BLaER1 (cell line): ENCODE measurements at regions not wholly inside any gene's neighbourhood (a gene's known extent, or its start where the extent isn't known, plus 50 kb on each side); places are given as distances from the start of the nearest gene placed in this dataset.

Experiments
- H3K27ac ChIP-seq: shearing (Covaris generic); formaldehyde crosslinking; 2 replicates; pipeline ENCODE4 v1.8.1; 2022
- H3K27me3 ChIP-seq: shearing (Covaris generic); formaldehyde crosslinking; 2 replicates; pipeline ENCODE4 v1.8.1; 2022
- H3K36me3 ChIP-seq: shearing (Covaris generic); formaldehyde crosslinking; 2 replicates; pipeline ENCODE4 v1.8.1; 2022
- H3K4me1 ChIP-seq: shearing (Covaris generic); formaldehyde crosslinking; 2 replicates; pipeline ENCODE4 v1.8.1; 2022
- H3K4me2 ChIP-seq: shearing (Covaris generic); formaldehyde crosslinking; 2 replicates; pipeline ENCODE4 v1.8.1; 2022
- H3K4me3 ChIP-seq: shearing (Covaris generic); formaldehyde crosslinking; 2 replicates; pipeline ENCODE4 v1.8.1; 2022
- H3K9ac ChIP-seq: shearing (Covaris generic); formaldehyde crosslinking; 2 replicates; pipeline ENCODE4 v1.8.1; 2022
- H3K9me3 ChIP-seq: shearing (Covaris generic); formaldehyde crosslinking; 2 replicates; pipeline ENCODE4 v1.8.1; 2022
- H4K20me1 ChIP-seq: shearing (Covaris generic); formaldehyde crosslinking; 2 replicates; pipeline ENCODE4 v1.8.1; 2022
- Cebpa-rat ChIP-seq: shearing (Covaris generic); IDR thresholded peaks from 2 replicates; pipeline ENCODE4 v1.8.1; 2022

GRCh38 chr15:69854521-69855181, 243.1 kb downstream of the TLE3 start:
- Histone ChIP-seq H3K9ac (no peak overlapping the region), H3K27ac (no peak overlapping the region), H3K4me1 (peaks cover 38% of the 10 kb centered on the region)

GRCh38 chr15:69855258-69856000, 242.3 kb downstream of the TLE3 start:
- Histone ChIP-seq H3K4me2 (peak overlapping the region; percentile 50), H3K27ac (no peak overlapping the region), H3K9ac (no peak overlapping the region), H4K20me1 (peaks cover 97% of the 10 kb centered on the region), H3K4me3 (no peak overlapping the region), H3K27me3 (peaks cover 99% of the 10 kb centered on the region), H3K4me1 (peaks cover 38% of the 10 kb centered on the region), H3K9me3 (no peaks in the 10 kb centered on the region), H3K36me3 (no peaks in the 10 kb centered on the region)
- TF ChIP-seq Cebpa-rat: no peak

More at GRCh38 chr15:69854521-69855181, 243.1 kb downstream of the TLE3 start:
- Histone ChIP-seq H3K4me2 (no peak overlapping the region), H3K36me3 (no peaks in the 10 kb centered on the region), H4K20me1 (peaks cover 96% of the 10 kb centered on the region), H3K9me3 (no peaks in the 10 kb centered on the region), H3K4me3 (no peak overlapping the region), H3K27me3 (peaks cover 99% of the 10 kb centered on the region)
- TF ChIP-seq Cebpa-rat: no peak

GRCh38 chr15:69857250-69857649, 240.5 kb downstream of the TLE3 start:
- no peak overlapping the region for H3K27ac ChIP-seq
- H3K4me2 ChIP-seq: peak overlapping the region; percentile 65
- H3K4me3 ChIP-seq: no peak overlapping the region
- H3K36me3 ChIP-seq: no peaks in the 10 kb centered on the region
- peaks cover 99% of the 10 kb centered on the region for H3K27me3 ChIP-seq
- no peak for TF ChIP-seq Cebpa-rat
- H3K9ac ChIP-seq: no peak overlapping the region
- peaks cover 97% of the 10 kb centered on the region for H4K20me1 ChIP-seq
- peaks cover 38% of the 10 kb centered on the region for H3K4me1 ChIP-seq
- no peaks in the 10 kb centered on the region for H3K9me3 ChIP-seq

- Histone ChIP-seq H4K20me1 (peaks cover 97% of the 10 kb centered on the region), H3K27me3 (peaks cover 99% of the 10 kb centered on the region), H3K9me3 (no peaks in the 10 kb centered on the region), H3K4me2 (peak overlapping the region; percentile 65), H3K9ac (no peak overlapping the region), H3K27ac (no peak overlapping the region), H3K4me1 (peaks cover 38% of the 10 kb centered on the region), H3K4me3 (no peak overlapping the region), H3K36me3 (no peaks in the 10 kb centered on the region)
- TF ChIP-seq Cebpa-rat: no peak
Observed at GRCh38 chr15:69857686-69858391, 239.9 kb downstream of the TLE3 start.

- H3K9ac ChIP-seq: no peak overlapping the region
- no peaks in the 10 kb centered on the region for H3K36me3 ChIP-seq
- H3K4me2 ChIP-seq: peak overlapping the region; percentile 65
- H4K20me1 ChIP-seq: peaks cover 97% of the 10 kb centered on the region
- peaks cover 99% of the 10 kb centered on the region for H3K27me3 ChIP-seq
- H3K4me3 ChIP-seq: no peak overlapping the region
- H3K27ac ChIP-seq: no peak overlapping the region
- peaks cover 38% of the 10 kb centered on the region for H3K4me1 ChIP-seq
- no peak for TF ChIP-seq Cebpa-rat
- no peaks in the 10 kb centered on the region for H3K9me3 ChIP-seq
Observed at GRCh38 chr15:69858456-69858855, 239.3 kb downstream of the TLE3 start.

- no peak for TF ChIP-seq Cebpa-rat
- Histone ChIP-seq H3K4me3 (no peak overlapping the region), H3K4me2 (no peak overlapping the region), H3K9me3 (no peaks in the 10 kb centered on the region), H3K36me3 (no peaks in the 10 kb centered on the region), H3K4me1 (peaks cover 36% of the 10 kb centered on the region), H3K27me3 (peaks cover 99% of the 10 kb centered on the region), H3K9ac (no peak overlapping the region), H3K27ac (no peak overlapping the region), H4K20me1 (peaks cover 92% of the 10 kb centered on the region)
Observed at GRCh38 chr15:69859866-69860265, 237.9 kb downstream of the TLE3 start.

GRCh38 chr15:69860321-69860720, 237.4 kb downstream of the TLE3 start:
- no peak overlapping the region for H3K4me2 ChIP-seq
- no peak overlapping the region for H3K4me3 ChIP-seq

GRCh38 chr15:69860921-69861320, 236.8 kb downstream of the TLE3 start:
- no peaks in the 10 kb centered on the region for H3K9me3 ChIP-seq
- no peak overlapping the region for H3K27ac ChIP-seq
- H3K4me2 ChIP-seq: no peak overlapping the region
- no peak for TF ChIP-seq Cebpa-rat
- H4K20me1 ChIP-seq: peaks cover 81% of the 10 kb centered on the region
- no peak overlapping the region for H3K9ac ChIP-seq
- H3K36me3 ChIP-seq: no peaks in the 10 kb centered on the region
- H3K4me3 ChIP-seq: no peak overlapping the region
- peaks cover 26% of the 10 kb centered on the region for H3K4me1 ChIP-seq
- H3K27me3 ChIP-seq: peaks cover 97% of the 10 kb centered on the region

More at GRCh38 chr15:69860321-69860720, 237.4 kb downstream of the TLE3 start:
- Histone ChIP-seq H3K9me3 (no peaks in the 10 kb centered on the region), H4K20me1 (peaks cover 87% of the 10 kb centered on the region), H3K27me3 (peaks cover 99% of the 10 kb centered on the region), H3K27ac (no peak overlapping the region), H3K9ac (no peak overlapping the region), H3K36me3 (no peaks in the 10 kb centered on the region), H3K4me1 (peaks cover 32% of the 10 kb centered on the region)
- TF ChIP-seq Cebpa-rat: no peak

- no peak overlapping the region for H3K4me2 ChIP-seq
- no peaks in the 10 kb centered on the region for H3K9me3 ChIP-seq
- H4K20me1 ChIP-seq: peaks cover 75% of the 10 kb centered on the region
- no peak for TF ChIP-seq Cebpa-rat
- H3K27ac ChIP-seq: no peak overlapping the region
- no peak overlapping the region for H3K9ac ChIP-seq
- H3K27me3 ChIP-seq: peaks cover 94% of the 10 kb centered on the region
- H3K36me3 ChIP-seq: no peaks in the 10 kb centered on the region
- H3K4me1 ChIP-seq: peaks cover 20% of the 10 kb centered on the region
- no peak overlapping the region for H3K4me3 ChIP-seq
Observed at GRCh38 chr15:69861331-69862171, 236.2 kb downstream of the TLE3 start.
